Skeletal muscle tissue (tissue), 3 donors: ENCODE measurements at regions not wholly inside any gene's neighbourhood (a gene's known extent, or its start where the extent isn't known, plus 50 kb on each side); places are given as distances from the start of the nearest gene placed in this dataset.

Experiments
- H3K27ac ChIP-seq: one replicate; pipeline ENCODE4 v1.7.0; 2013; ENCODE audit warnings: mild to moderate bottlenecking, low read depth, low read length, inconsistent platforms
- H3K27me3 ChIP-seq, 3 donors: one replicate each; pipeline ENCODE4 v1.7.0; 2013; ENCODE audit warnings: low read length in 3 of 3; ENCODE audit not compliant: control insufficient read depth in 3 of 3, insufficient read depth in 3 of 3
- H3K36me3 ChIP-seq, 3 donors: one replicate each; pipeline ENCODE4 v1.7.0; 2013; ENCODE audit warnings: low read length in 3 of 3; ENCODE audit not compliant: control insufficient read depth in 3 of 3, insufficient read depth in 3 of 3
- H3K4me1 ChIP-seq, 3 donors: one replicate each; pipeline ENCODE4 v1.7.0; 2013; ENCODE audit warnings: low read length in 3 of 3, mild to moderate bottlenecking in 3 of 3; ENCODE audit not compliant: control insufficient read depth in 3 of 3, insufficient read depth in 3 of 3
- H3K4me3 ChIP-seq, 3 donors: one replicate each; pipeline ENCODE4 v1.7.0; 2013; ENCODE audit warnings: low read length in 3 of 3
- H3K9ac ChIP-seq, 3 donors: one replicate each; pipeline ENCODE4 v1.7.0; 2013; ENCODE audit warnings: low read length in 3 of 3, mild to moderate bottlenecking in 3 of 3, moderate library complexity in 2 of 3, low read depth in 1 of 3
- H3K9me3 ChIP-seq, 3 donors: one replicate each; pipeline ENCODE4 v1.7.0; 2013; ENCODE audit warnings: low read length in 3 of 3; ENCODE audit not compliant: control insufficient read depth in 3 of 3
- donor health status: Osteomylitis.

DNA sequence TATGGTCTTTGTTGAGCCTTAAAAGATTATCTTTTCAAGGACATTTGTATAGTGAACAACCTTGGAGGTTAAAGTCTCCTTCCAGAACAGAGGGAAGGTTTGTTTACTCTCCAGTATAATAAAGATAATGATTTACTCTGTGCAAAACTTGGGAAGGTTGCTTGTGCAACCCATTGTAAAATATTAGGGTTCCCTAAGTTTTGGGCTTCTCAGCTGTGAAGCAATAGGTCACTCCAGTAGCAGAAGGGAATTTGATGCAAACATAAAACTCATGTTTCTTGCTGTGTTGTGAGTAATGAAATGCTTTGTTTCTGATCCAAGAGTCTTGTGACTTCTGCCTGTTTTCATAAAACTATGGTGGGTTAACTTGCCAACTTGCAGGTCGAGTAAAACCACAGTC lies 177.5 kb downstream of the SUCNR1 start:
- no peak overlapping the region for H3K4me3 ChIP-seq
- no peaks in the 10 kb centered on the region for H3K4me1 ChIP-seq
- no peak overlapping the region for H3K9ac ChIP-seq
- H3K27me3 ChIP-seq, result no peaks in the 10 kb centered on the region
- no peaks in the 10 kb centered on the region for H3K36me3 ChIP-seq
- H3K27ac ChIP-seq, result no peak overlapping the region
- H3K9me3 ChIP-seq, result no peaks in the 10 kb centered on the region

DNA sequence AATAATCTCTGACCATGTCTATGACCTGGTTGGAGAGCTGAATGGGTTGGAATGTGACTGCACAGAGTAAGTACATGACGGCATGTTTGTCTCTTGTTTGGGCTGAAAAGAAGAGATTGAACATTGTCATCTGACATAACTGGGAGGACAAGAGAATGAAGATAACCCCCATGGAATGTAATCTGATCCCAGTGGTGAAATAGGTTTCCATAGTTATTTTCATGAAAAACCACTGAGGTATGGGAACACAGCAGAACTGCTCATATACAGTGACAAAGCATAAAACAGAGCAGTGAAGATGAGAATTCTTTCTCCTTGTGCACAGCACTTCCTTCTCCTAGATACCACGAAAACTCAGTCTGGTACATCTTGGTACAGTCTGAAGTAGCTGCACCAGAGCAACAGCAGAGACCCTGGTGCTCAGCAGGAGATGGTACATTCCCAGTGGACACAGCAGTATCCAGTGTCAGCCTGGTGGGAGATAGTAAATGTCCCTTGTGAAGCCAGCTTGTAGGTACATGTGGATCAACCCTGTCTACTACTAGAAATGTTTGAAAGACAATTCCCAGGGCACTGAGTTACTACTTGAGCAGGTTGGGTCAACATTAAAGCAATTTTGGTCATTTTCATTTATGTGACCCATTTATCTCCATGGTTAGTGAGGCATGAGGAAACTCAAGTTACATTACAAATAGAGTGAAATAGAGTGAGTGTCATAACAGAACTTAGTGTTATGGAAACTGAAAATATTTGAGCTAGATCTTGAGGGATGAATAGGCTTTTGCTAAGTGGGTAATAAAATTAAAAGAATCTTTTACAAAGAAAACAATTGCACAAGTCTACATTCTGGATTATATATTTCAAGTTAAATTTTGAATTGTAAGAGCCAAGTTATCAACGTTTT lies 178.3 kb downstream of the SUCNR1 start:
- Histone ChIP-seq H3K4me1 (no peaks in the 10 kb centered on the region), H3K36me3 (no peaks in the 10 kb centered on the region), H3K27me3 (no peaks in the 10 kb centered on the region), H3K27ac (no peak overlapping the region), H3K9ac (no peak overlapping the region), H3K9me3 (no peaks in the 10 kb centered on the region), H3K4me3 (no peak overlapping the region)

DNA sequence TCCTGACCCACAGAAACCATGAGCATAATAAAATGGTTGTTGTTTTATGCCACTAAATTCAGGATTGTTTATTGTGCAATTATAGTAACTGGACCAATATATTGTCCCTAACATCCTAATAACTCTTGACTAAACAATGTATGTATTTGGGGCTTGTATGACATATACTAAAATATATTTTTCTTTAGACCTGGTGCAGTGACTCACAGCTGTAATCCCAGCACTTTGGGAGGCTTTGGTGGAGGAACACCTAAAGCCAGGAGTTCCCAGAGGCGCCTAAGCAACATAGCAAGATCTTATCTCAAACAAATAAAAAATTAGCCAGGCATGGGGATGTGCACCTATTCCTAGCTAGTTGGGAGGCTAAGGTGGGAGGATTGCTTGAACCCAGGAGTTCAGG lies 180.4 kb downstream of the SUCNR1 start:
- no peak overlapping the region for H3K27ac ChIP-seq
- no peaks in the 10 kb centered on the region for H3K27me3 ChIP-seq
- no peaks in the 10 kb centered on the region for H3K4me1 ChIP-seq
- H3K4me3 ChIP-seq, result no peak overlapping the region
- H3K9ac ChIP-seq, result no peak overlapping the region
- H3K36me3 ChIP-seq, result no peaks in the 10 kb centered on the region
- no peaks in the 10 kb centered on the region for H3K9me3 ChIP-seq

DNA sequence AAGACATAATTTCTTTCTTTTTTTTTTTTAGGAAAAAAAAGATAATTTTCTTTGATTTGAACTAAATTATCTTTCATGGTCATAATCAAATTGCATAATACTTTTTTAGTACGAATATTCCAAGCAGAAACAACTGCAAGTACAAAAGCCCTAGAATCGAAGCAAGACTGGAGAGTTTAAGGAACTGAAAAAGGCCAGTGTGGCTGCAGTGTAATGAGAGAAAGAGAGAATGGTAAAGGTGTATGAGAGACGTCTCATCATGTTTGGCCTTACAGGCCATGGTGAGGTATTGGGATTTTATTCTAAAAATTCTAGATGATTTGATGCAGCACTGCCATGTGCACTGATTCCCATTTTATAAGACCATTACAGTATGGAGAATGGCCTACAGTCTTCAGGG lies 180.9 kb downstream of the SUCNR1 start:
- Histone ChIP-seq H3K4me1 (no peaks in the 10 kb centered on the region), H3K4me3 (no peak overlapping the region), H3K9me3 (no peaks in the 10 kb centered on the region), H3K27me3 (no peaks in the 10 kb centered on the region), H3K9ac (no peak overlapping the region), H3K27ac (no peak overlapping the region), H3K36me3 (no peaks in the 10 kb centered on the region)

DNA sequence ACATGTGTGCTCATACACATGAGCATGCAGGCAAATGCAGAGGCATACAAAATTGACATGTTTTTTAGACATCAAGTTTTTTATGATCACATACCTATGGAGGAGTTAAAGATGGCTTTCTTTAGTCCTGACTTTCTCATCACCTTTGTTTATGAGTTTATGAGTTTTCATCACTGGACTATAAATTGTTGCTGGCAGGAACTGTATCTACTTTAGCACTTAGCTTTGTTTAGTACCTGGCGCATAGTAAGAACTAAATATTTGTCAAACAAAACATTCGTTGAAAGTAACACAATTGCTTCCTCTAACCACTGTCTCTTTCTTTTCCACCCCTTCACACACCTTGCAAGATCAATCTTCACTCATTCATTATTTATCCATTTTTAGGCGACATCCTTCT lies 182.6 kb downstream of the SUCNR1 start:
- Histone ChIP-seq H3K4me3 (no peak overlapping the region), H3K9me3 (no peaks in the 10 kb centered on the region), H3K27ac (no peak overlapping the region), H3K4me1 (no peaks in the 10 kb centered on the region), H3K9ac (no peak overlapping the region), H3K27me3 (no peaks in the 10 kb centered on the region), H3K36me3 (no peaks in the 10 kb centered on the region)

DNA sequence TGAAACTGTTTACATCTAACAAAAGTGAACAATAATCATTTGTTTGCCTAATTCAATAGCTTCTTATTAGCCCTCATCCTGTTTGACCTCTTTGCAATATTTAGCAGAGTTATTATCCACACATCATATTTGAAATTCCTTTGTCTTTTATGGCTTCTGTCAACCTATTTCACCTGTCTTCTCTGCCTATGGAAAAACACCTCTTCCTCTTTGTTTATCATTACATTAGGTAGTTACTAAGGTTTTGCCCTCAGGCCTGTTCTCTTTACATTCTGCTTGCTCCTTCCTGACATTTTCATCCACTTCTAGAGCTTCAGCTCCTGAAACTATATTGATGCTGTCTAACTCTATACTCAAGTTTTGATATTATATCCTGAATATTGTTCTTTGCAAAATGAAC lies 183.0 kb downstream of the SUCNR1 start:
- H3K36me3 ChIP-seq, result no peaks in the 10 kb centered on the region
- no peaks in the 10 kb centered on the region for H3K4me1 ChIP-seq
- H3K27me3 ChIP-seq, result no peaks in the 10 kb centered on the region
- H3K9ac ChIP-seq, result no peak overlapping the region
- H3K27ac ChIP-seq, result no peak overlapping the region
- H3K4me3 ChIP-seq, result no peak overlapping the region
- no peaks in the 10 kb centered on the region for H3K9me3 ChIP-seq

DNA sequence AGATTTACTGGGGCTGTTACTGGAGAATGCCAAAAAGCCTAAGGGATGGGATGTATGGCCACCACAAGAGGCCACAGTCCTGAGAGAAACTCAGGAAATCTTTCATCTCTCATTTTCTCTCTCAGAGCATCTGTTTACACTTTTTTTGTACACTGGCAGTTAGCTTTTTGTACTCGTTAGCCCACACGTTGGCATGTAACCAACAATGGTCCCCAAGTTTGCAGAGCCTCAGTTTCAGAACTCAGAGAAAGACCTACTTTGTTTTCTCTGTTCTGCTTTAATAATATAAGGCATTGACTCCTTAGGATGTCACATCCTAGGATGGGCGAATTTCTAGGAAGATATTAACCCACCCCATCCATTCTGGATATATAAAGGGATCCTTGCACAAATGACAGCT lies 183.5 kb downstream of the SUCNR1 start:
- Histone ChIP-seq H3K9me3 (no peaks in the 10 kb centered on the region), H3K36me3 (no peaks in the 10 kb centered on the region), H3K27ac (no peak overlapping the region), H3K9ac (no peak overlapping the region), H3K27me3 (no peaks in the 10 kb centered on the region), H3K4me3 (no peak overlapping the region), H3K4me1 (no peaks in the 10 kb centered on the region)

DNA sequence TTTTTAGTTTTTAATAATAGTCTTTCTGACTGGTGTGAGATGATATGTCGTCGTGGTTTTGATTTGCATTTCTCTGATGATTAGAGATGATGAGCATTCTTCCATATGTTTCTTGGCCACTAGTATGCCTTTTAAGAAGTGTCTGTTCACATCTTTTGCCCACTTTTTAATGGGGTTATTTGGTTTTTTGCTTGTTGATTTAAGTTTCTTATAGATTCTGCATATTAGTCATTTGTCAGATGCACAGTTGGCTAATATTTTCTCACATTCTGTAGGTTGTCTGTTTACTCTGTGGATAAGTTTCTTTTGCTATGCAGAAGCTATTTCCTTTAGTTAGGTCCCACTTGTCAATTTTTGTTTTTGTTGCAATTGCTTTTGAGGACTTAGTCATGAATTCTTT lies 185.4 kb downstream of the SUCNR1 start:
- Histone ChIP-seq H3K36me3 (no peaks in the 10 kb centered on the region), H3K4me3 (no peak overlapping the region), H3K4me1 (no peaks in the 10 kb centered on the region), H3K9ac (no peak overlapping the region), H3K27me3 (no peaks in the 10 kb centered on the region), H3K9me3 (no peaks in the 10 kb centered on the region), H3K27ac (no peak overlapping the region)

DNA sequence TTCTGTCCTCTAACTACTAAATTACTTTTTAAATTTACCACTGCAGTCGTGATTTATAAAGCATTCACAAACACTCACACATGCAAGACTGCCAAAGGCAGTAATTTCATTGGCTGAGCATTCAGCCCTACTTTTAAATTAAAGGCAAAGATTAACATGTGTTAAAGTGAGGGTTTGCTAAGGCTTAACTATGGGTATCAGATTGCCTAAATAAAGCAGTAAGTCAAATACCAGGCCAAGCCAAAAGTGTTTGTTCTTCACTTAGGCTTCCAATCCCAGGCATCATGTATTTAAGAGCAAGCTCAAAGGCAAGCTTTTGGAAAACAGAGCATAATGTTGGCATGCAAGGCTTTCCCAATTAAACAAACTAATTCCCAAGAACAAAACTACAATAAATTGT lies 187.3 kb downstream of the SUCNR1 start:
- Histone ChIP-seq H3K9ac (no peak overlapping the region), H3K4me3 (no peak overlapping the region), H3K4me1 (no peaks in the 10 kb centered on the region), H3K36me3 (no peaks in the 10 kb centered on the region), H3K27me3 (no peaks in the 10 kb centered on the region), H3K27ac (no peak overlapping the region), H3K9me3 (no peaks in the 10 kb centered on the region)

DNA sequence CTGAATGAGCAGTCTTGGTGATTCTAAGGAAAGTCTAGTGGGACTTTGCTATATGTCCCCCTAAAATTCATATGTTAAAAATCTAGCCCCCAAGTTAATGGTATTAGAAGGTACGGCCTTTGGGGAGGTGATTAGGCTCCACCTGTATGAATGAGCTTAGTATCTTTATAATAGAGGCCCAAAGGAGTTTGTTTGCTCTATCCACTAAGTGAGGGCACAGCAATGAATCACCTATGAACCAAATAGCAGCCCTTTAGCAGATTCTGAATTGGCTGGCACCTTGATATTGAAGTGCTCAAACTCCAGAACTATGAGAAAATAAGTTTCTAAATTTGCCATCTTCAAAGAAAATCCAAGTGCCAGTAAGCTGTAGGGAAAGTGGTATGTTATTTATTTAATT lies 187.9 kb downstream of the SUCNR1 start:
- Histone ChIP-seq H3K27ac (no peak overlapping the region), H3K27me3 (no peaks in the 10 kb centered on the region), H3K9ac (no peak overlapping the region), H3K4me3 (no peak overlapping the region), H3K4me1 (no peaks in the 10 kb centered on the region), H3K9me3 (no peaks in the 10 kb centered on the region), H3K36me3 (no peaks in the 10 kb centered on the region)
